Lower lobe of right lung (tissue), 2 donors: ENCODE measurements at regions not wholly inside any gene's neighbourhood (a gene's known extent, or its start where the extent isn't known, plus 50 kb on each side); places are given as distances from the start of the nearest gene placed in this dataset.

Experiments
- ATAC-seq, 2 donors: fragments of 200-7000 bp; cut with Tn5 transposase; one replicate each; pipeline ENCODE4 v1.9.1; 2020 to 2022; ENCODE audit warnings: mild to moderate bottlenecking in 2 of 2, moderate library complexity in 2 of 2
- DNase-seq: peaks from one replicate; pipeline ENCODE4 v3.0.0-alpha.2; 2020
- H3K27ac ChIP-seq: fragments of 200-600 bp; one replicate; pipeline ENCODE4 v1.8.0; 2022
- H3K27me3 ChIP-seq: fragments of 200-600 bp; one replicate; pipeline ENCODE4 v1.8.0; 2022; ENCODE audit warnings: low read depth
- H3K36me3 ChIP-seq: fragments of 200-600 bp; one replicate; pipeline ENCODE4 v1.8.0; 2022; ENCODE audit warnings: mild to moderate bottlenecking
- H3K4me1 ChIP-seq: fragments of 200-600 bp; one replicate; pipeline ENCODE4 v1.8.0; 2022
- H3K4me3 ChIP-seq: fragments of 200-600 bp; one replicate; pipeline ENCODE4 v1.8.0; 2022; ENCODE audit warnings: mild to moderate bottlenecking
- H3K9me3 ChIP-seq: fragments of 200-600 bp; one replicate; pipeline ENCODE4 v1.8.0; 2022
- CTCF ChIP-seq: fragments of 200-600 bp; IDR thresholded peaks from one replicate; pipeline ENCODE4 v1.8.0; 2022; ENCODE audit warnings: antibody characterized with exemption, mild to moderate bottlenecking
- intact Hi-C: fragments of 100-400 bp; cut with DNase I; formaldehyde crosslinking; loops from one replicate; pipeline ENCODE4 v1.11.0; 2022
- donor health status: DM: no; HTN: yes; CAD: no; lungs with severe emphysema.

GRCh38 chr21:38144193-38144592, 112.6 kb upstream of the KCNJ15 start:
- Histone ChIP-seq H3K9me3 (no peaks in the 10 kb centered on the region), H3K4me1 (peaks cover 5% of the 10 kb centered on the region), H3K36me3 (no peaks in the 10 kb centered on the region), H3K27ac (no peak overlapping the region), H3K4me3 (no peak overlapping the region), H3K27me3 (no peaks in the 10 kb centered on the region)
- ATAC-seq, result no peak
- no peak for TF ChIP-seq CTCF
- intact Hi-C loops, result no loop called here
- no peak for DNase-seq

GRCh38 chr21:38145104-38145503, 111.7 kb upstream of the KCNJ15 start:
- H3K36me3 ChIP-seq, result no peaks in the 10 kb centered on the region
- no peak for TF ChIP-seq CTCF
- H3K27ac ChIP-seq, result no peak overlapping the region
- DNase-seq (no peak), ATAC-seq (no peak)
- H3K27me3 ChIP-seq, result no peaks in the 10 kb centered on the region
- H3K4me3 ChIP-seq, result no peak overlapping the region
- H3K4me1 ChIP-seq, result peaks cover 3% of the 10 kb centered on the region
- no peaks in the 10 kb centered on the region for H3K9me3 ChIP-seq
- intact Hi-C loops, result no loop called here

- DNase-seq (no peak), ATAC-seq (no peak)
- intact Hi-C loops, result no loop called here
- Histone ChIP-seq H3K27me3 (peaks cover 6% of the 10 kb centered on the region), H3K4me3 (no peak overlapping the region), H3K9me3 (no peaks in the 10 kb centered on the region), H3K27ac (no peak overlapping the region), H3K36me3 (no peaks in the 10 kb centered on the region), H3K4me1 (no peaks in the 10 kb centered on the region)
- TF ChIP-seq CTCF, result no peak
Observed at GRCh38 chr21:38147391-38147790, 109.4 kb upstream of the KCNJ15 start.

- Histone ChIP-seq H3K4me3 (no peak overlapping the region), H3K4me1 (no peaks in the 10 kb centered on the region), H3K27ac (no peak overlapping the region), H3K36me3 (no peaks in the 10 kb centered on the region), H3K9me3 (no peaks in the 10 kb centered on the region), H3K27me3 (peaks cover 6% of the 10 kb centered on the region)
- TF ChIP-seq CTCF, result no peak
- intact Hi-C loops, result no loop called here
- no peak for DNase-seq
- no peak for ATAC-seq
Observed at GRCh38 chr21:38148046-38148445, 108.7 kb upstream of the KCNJ15 start.

- Histone ChIP-seq H3K36me3 (no peaks in the 10 kb centered on the region), H3K4me3 (no peak overlapping the region), H3K9me3 (no peaks in the 10 kb centered on the region), H3K4me1 (no peaks in the 10 kb centered on the region), H3K27ac (no peak overlapping the region), H3K27me3 (peaks cover 6% of the 10 kb centered on the region)
- DNase-seq, result no peak
- intact Hi-C loops, result no loop called here
- no peak for ATAC-seq
- no peak for TF ChIP-seq CTCF
Observed at GRCh38 chr21:38151021-38151645, 105.7 kb upstream of the KCNJ15 start.
